Nephron (organoid): ENCODE measurements at regions not wholly inside any gene's neighbourhood (a gene's known extent, or its start where the extent isn't known, plus 50 kb on each side); places are given as distances from the start of the nearest gene placed in this dataset.

ENCODE experiments used
- H3K27ac Mint-ChIP-seq, 3 experiments: 2 replicates each; pipeline ENCODE4 v1.8.0; 2020; ENCODE audit warnings: mixed read lengths in 3 of 3, mild to moderate bottlenecking in 2 of 3, moderate library complexity in 1 of 3
- H3K27me3 Mint-ChIP-seq: 2 replicates; pipeline ENCODE4 v1.8.0; 2021; ENCODE audit warnings: low read depth, mild to moderate bottlenecking, moderate library complexity, mixed read lengths
- H3K36me3 Mint-ChIP-seq: 2 replicates; pipeline ENCODE4 v1.8.0; 2020; ENCODE audit warnings: low read depth, mixed read lengths
- H3K4me1 Mint-ChIP-seq: 2 replicates; pipeline ENCODE4 v1.8.0; 2020; ENCODE audit warnings: mixed read lengths
- H3K4me3 Mint-ChIP-seq, 3 experiments: 2 replicates each; pipeline ENCODE4 v1.8.0; 2020; ENCODE audit warnings: mild to moderate bottlenecking in 3 of 3, mixed read lengths in 3 of 3, moderate library complexity in 2 of 3
- H3K9me3 Mint-ChIP-seq: 2 replicates; pipeline ENCODE4 v1.8.0; 2020; ENCODE audit warnings: mixed read lengths
- TF ChIP-seq, protein P1 (sequence below), 3 experiments: fragments of 200-600 bp; sonication (generic); IDR thresholded peaks; one replicate each; pipeline ENCODE4 v1.5.0; 2021; ENCODE audit warnings: antibody characterized with exemption in 3 of 3; ENCODE audit not compliant: unreplicated experiment in 3 of 3

DNA sequence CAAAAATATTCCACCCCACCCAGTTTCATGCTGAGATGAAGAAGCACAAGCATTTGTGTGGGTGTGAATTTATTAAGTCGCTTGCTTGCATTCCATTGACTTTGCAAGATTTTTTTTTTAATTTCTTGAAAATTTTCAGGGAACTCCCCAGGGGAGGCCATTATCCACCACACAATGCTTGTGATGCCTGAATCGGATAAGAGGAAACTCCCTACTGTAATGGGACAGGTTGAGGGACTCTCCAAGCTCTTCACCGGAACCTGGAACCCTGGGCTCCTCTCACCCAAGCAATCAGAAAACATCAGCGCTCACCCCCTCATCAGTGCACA, 153.6 kb upstream of the ZMIZ1 start:
- H3K4me1 Mint-ChIP-seq = peaks cover 41% of the 10 kb centered on the region

DNA sequence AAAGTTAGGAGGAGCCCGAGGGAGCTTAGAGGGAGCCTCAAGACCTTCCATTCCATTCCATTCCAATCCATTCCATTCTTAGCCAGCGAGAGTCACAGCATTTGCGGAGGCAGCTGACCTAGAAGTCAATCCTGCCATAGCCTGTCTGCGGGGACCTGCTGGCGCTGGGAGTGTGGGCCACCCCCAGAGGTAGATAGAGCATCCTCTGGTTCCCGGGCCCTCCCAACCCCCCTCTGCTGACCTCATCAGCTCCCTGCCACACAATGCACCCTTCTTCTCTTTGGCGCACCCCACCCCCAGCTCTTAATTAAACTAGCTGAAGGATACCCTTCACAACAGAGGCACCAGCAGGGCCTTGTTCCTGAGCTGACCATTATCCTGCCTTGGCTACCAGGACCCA, 152.5 kb upstream of the ZMIZ1 start:
- H3K27ac Mint-ChIP-seq = no peak overlapping the region
- H3K9me3 Mint-ChIP-seq = no peaks in the 10 kb centered on the region
- TF ChIP-seq, protein P1, sequence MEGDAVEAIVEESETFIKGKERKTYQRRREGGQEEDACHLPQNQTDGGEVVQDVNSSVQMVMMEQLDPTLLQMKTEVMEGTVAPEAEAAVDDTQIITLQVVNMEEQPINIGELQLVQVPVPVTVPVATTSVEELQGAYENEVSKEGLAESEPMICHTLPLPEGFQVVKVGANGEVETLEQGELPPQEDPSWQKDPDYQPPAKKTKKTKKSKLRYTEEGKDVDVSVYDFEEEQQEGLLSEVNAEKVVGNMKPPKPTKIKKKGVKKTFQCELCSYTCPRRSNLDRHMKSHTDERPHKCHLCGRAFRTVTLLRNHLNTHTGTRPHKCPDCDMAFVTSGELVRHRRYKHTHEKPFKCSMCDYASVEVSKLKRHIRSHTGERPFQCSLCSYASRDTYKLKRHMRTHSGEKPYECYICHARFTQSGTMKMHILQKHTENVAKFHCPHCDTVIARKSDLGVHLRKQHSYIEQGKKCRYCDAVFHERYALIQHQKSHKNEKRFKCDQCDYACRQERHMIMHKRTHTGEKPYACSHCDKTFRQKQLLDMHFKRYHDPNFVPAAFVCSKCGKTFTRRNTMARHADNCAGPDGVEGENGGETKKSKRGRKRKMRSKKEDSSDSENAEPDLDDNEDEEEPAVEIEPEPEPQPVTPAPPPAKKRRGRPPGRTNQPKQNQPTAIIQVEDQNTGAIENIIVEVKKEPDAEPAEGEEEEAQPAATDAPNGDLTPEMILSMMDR (IDR thresholded peaks at IDR 0.05; ENCODE audit: unreplicated experiment in 3 of 3) = no peak
- H3K36me3 Mint-ChIP-seq = no peaks in the 10 kb centered on the region
- H3K4me1 Mint-ChIP-seq = peaks cover 45% of the 10 kb centered on the region
- H3K4me3 Mint-ChIP-seq = no peak overlapping the region
- H3K27me3 Mint-ChIP-seq = peaks cover 33% of the 10 kb centered on the region

More for the DNA sequence above, 153.6 kb upstream of the ZMIZ1 start:
- H3K27ac Mint-ChIP-seq = peak overlapping the region in 1 of 3 experiments; percentile 34
- peaks cover 37% of the 10 kb centered on the region for H3K27me3 Mint-ChIP-seq
- no peaks in the 10 kb centered on the region for H3K36me3 Mint-ChIP-seq
- H3K9me3 Mint-ChIP-seq = no peaks in the 10 kb centered on the region
- H3K4me3 Mint-ChIP-seq = no peak overlapping the region
- TF ChIP-seq, protein P1 (IDR thresholded peaks at IDR 0.05; ENCODE audit: unreplicated experiment in 3 of 3) = no peak

DNA sequence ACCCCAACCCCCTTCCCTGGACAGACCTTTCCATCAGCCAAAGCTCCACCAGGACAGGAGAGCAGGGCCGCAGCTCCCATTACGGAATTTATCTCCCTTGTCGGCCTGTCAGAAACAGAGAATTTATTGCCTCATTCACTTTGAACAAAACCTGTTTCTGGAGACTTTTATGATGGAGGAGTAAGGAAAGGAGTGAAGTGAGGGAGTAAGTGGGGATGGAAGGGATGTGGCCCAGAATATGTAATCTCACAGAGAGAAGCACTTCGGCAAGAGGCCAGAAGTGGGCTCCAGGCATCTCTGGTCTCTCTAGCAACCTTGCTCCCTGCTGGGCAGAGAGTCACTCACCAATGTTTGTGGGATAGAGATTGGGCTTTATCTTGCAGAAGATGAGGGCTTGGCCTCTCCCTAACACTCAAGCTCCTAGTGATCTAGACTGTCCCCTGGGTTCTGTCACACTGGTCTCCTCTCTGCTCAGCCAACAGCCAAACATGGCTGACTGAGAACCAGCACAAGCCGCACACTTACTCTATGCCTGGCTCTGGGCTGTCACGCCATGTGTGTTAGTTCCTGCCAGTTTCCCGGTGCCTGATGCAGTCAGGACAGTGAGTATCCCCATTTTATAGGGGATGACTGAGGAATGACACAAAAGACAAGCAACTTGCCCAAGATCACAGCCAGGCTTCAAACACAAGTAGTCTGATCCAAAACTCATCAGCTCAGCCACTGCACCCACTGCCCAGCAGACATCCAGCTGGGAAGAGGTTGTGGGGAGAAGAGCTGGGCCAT, 149.4 kb upstream of the ZMIZ1 start:
- Mint-ChIP-seq H3K4me3 (no peak overlapping the region), H3K27ac (peak overlapping the region in 1 of 3 experiments; percentile 40), H3K4me1 (peaks cover 43% of the 10 kb centered on the region), H3K36me3 (no peaks in the 10 kb centered on the region), H3K27me3 (peaks cover 25% of the 10 kb centered on the region), H3K9me3 (no peaks in the 10 kb centered on the region)
- TF ChIP-seq, protein P1 (IDR thresholded peaks at IDR 0.05; ENCODE audit: unreplicated experiment in 3 of 3) = no peak

DNA sequence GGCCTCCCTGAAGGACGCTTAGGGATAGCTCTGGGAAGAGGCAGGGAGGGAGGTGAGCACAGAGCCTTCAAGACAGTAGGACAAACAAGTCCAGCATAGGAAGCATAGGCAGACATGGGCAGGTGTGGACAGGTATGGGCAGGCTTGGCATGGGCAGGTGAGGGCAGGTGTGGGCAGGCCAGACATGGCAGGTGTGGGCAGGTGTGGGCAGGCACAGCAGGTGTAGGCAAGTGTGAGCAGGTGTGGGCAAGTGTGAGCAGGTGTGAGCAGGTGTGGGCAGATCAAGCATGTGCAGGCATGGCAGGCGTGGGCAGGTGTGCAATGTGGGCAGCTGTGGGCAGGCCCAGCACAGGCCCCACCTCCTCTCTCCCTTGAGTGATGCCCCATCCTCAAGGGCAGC, 148.8 kb upstream of the ZMIZ1 start:
- H3K4me3 Mint-ChIP-seq = no peak overlapping the region
- no peaks in the 10 kb centered on the region for H3K9me3 Mint-ChIP-seq
- peaks cover 29% of the 10 kb centered on the region for H3K27me3 Mint-ChIP-seq
- H3K4me1 Mint-ChIP-seq = peaks cover 46% of the 10 kb centered on the region
- TF ChIP-seq, protein P1 (IDR thresholded peaks at IDR 0.05; ENCODE audit: unreplicated experiment in 3 of 3) = no peak
- peak overlapping the region in 1 of 3 experiments; percentile 65 for H3K27ac Mint-ChIP-seq
- H3K36me3 Mint-ChIP-seq = no peaks in the 10 kb centered on the region

DNA sequence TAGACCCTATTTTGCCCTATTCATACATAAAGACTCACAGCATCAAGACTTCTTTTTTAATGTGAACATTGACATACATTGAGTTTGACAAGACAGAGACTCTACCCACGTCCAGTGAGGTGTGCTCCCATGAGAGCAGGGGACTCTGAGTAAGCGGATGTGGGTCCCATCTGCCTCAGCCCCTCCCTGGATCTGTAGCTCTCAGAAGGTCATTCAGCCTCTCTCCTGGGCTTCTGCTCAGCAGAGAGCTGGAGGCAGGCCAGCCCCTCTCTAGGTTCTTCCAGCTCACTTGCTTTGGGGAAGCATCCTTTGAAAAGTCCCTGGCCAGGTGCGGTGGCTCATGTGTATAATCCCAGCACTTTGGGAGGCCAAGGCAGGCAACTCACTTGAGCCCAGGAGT, 146.9 kb upstream of the ZMIZ1 start:
- no peak overlapping the region for H3K27ac Mint-ChIP-seq
- peaks cover 31% of the 10 kb centered on the region for H3K27me3 Mint-ChIP-seq
- peaks cover 47% of the 10 kb centered on the region for H3K4me1 Mint-ChIP-seq
- TF ChIP-seq, protein P1 (IDR thresholded peaks at IDR 0.05; ENCODE audit: unreplicated experiment in 3 of 3) = no peak
- H3K9me3 Mint-ChIP-seq = no peaks in the 10 kb centered on the region
- no peaks in the 10 kb centered on the region for H3K36me3 Mint-ChIP-seq
- H3K4me3 Mint-ChIP-seq = no peak overlapping the region
